Brain microvascular endothelial cell (primary cell): ENCODE measurements at regions not wholly inside any gene's neighbourhood (a gene's known extent, or its start where the extent isn't known, plus 50 kb on each side); places are given as distances from the start of the nearest gene placed in this dataset.

Experiments
- DNase-seq: peaks from one replicate; pipeline ENCODE4 v3.0.0-alpha.2; 2020
- H3K27ac ChIP-seq: fragments of 250-450 bp; sonication (Bioruptor Pico); 2 replicates; pipeline ENCODE4 v1.5.1; 2020; ENCODE audit warnings: mild to moderate bottlenecking, moderate library complexity
- H3K27me3 ChIP-seq: fragments of 250-450 bp; sonication (Bioruptor Pico); replicated peaks from 2 replicates; pipeline ENCODE4 v1.5.1; 2020; ENCODE audit warnings: mild to moderate bottlenecking
- H3K36me3 ChIP-seq: fragments of 250-450 bp; sonication (Bioruptor Pico); replicated peaks from 2 replicates; pipeline ENCODE4 v1.5.1; 2020; ENCODE audit warnings: mild to moderate bottlenecking
- H3K4me3 ChIP-seq: 2 replicates; pipeline ENCODE4 v1.5.1; 2011; ENCODE audit warnings: low read depth, mild to moderate bottlenecking, control low read depth, low read length, moderate library complexity
- CTCF ChIP-seq: IDR thresholded peaks from 2 replicates; pipeline ENCODE4 v1.5.1; 2011; ENCODE audit warnings: low read depth, mild to moderate bottlenecking, moderate library complexity, low read length, control low read depth, inconsistent platforms; ENCODE audit errors: missing control alignments
- in situ Hi-C: cut with HindIII; loops from 2 replicates; pipeline ENCODE4 v1.10.0; 2017; ENCODE audit warnings: low sequenced_read_pairs, low pct_ligation_motif_present

- no peak for TF ChIP-seq CTCF
- Histone ChIP-seq H3K36me3 (no peaks in the 10 kb centered on the region), H3K4me3 (no peak overlapping the region), H3K27me3 (no peaks in the 10 kb centered on the region), H3K27ac (no peak overlapping the region)
- DNase-seq, result no peak
- in situ Hi-C loops, result no loop called here
Observed at GRCh38 chr3:180277041-180277440, 240.3 kb upstream of the PEX5L start.

GRCh38 chr3:180278583-180279188 lies 241.9 kb upstream of the PEX5L start:
- Histone ChIP-seq H3K36me3 (no peaks in the 10 kb centered on the region), H3K27me3 (no peaks in the 10 kb centered on the region), H3K27ac (no peak overlapping the region), H3K4me3 (no peak overlapping the region)
- no peak for DNase-seq
- in situ Hi-C loops, result no loop called here
- no peak for TF ChIP-seq CTCF

GRCh38 chr3:180280555-180280954 lies 243.8 kb upstream of the PEX5L start:
- Histone ChIP-seq H3K4me3 (no peak overlapping the region), H3K36me3 (no peaks in the 10 kb centered on the region), H3K27ac (no peak overlapping the region), H3K27me3 (no peaks in the 10 kb centered on the region)
- in situ Hi-C loops, result no loop called here
- no peak for TF ChIP-seq CTCF
- no peak for DNase-seq

GRCh38 chr3:180282386-180282785 lies 245.6 kb upstream of the PEX5L start:
- no peak for DNase-seq

GRCh38 chr3:180283251-180283650 lies 246.5 kb upstream of the PEX5L start:
- Histone ChIP-seq H3K27me3 (no peaks in the 10 kb centered on the region), H3K36me3 (no peaks in the 10 kb centered on the region), H3K4me3 (no peak overlapping the region), H3K27ac (no peak overlapping the region)
- no peak for TF ChIP-seq CTCF
- DNase-seq, result no peak
- in situ Hi-C loops, result no loop called here

More at GRCh38 chr3:180282386-180282785, 245.6 kb upstream of the PEX5L start:
- Histone ChIP-seq H3K27ac (no peak overlapping the region), H3K27me3 (no peaks in the 10 kb centered on the region), H3K4me3 (no peak overlapping the region), H3K36me3 (no peaks in the 10 kb centered on the region)
- no peak for TF ChIP-seq CTCF
- in situ Hi-C loops, result no loop called here
